GM23248 (cell line): ENCODE measurements at regions not wholly inside any gene's neighbourhood (a gene's known extent, or its start where the extent isn't known, plus 50 kb on each side); places are given as distances from the start of the nearest gene placed in this dataset.

ENCODE experiments used
- EZH2 ChIP-seq: fragments of 200-600 bp; sonication (generic); IDR thresholded peaks from 2 replicates; pipeline ENCODE4 v1.6.1; 2018; ENCODE audit warnings: antibody characterized with exemption, mild to moderate bottlenecking; ENCODE audit not compliant: insufficient read depth, poor library complexity, severe bottlenecking
- EZH2phosphoT487 ChIP-seq: fragments of 200-600 bp; sonication (generic); IDR thresholded peaks from 2 replicates; pipeline ENCODE4 v1.6.1; 2018; ENCODE audit warnings: antibody characterized with exemption, moderate library complexity, mild to moderate bottlenecking, low read depth; ENCODE audit not compliant: insufficient read depth

DNA sequence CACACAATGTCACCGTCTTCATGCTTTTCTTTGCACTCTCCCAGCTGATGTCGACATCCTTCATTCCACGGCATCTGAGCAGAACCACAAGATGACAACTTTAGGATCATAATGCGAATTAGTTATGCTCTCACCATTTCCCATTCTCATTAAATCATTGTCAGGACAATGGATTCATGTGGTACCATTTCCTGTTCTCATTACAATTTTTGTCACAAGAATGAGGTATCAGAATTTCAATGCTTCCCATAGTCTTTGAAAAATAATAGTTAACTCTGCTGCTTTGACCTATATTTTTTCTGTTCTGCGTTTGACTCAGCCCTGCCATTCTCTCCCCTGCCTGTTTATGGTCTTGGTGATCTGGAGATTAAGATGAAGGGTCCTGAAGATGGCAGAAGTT lies 175.7 kb upstream of the MDFIC2 start:
- no peak for TF ChIP-seq EZH2phosphoT487
- no peak for TF ChIP-seq EZH2
